NCI-H510A treated with DMSO at 0.1 percent for 48 hours (cell line): ENCODE measurements at regions not wholly inside any gene's neighbourhood (a gene's known extent, or its start where the extent isn't known, plus 50 kb on each side); places are given as distances from the start of the nearest gene placed in this dataset.
"Not testable (repeated sequence)": the region's sequence is repeated elsewhere in the genome, so short reads cannot be mapped to it uniquely, and the experiment has no call there.

Experiments
- DNase-seq: peaks from one replicate; lab custom pipeline; 2025; lab: John Stamatoyannopoulos, UW

DNA sequence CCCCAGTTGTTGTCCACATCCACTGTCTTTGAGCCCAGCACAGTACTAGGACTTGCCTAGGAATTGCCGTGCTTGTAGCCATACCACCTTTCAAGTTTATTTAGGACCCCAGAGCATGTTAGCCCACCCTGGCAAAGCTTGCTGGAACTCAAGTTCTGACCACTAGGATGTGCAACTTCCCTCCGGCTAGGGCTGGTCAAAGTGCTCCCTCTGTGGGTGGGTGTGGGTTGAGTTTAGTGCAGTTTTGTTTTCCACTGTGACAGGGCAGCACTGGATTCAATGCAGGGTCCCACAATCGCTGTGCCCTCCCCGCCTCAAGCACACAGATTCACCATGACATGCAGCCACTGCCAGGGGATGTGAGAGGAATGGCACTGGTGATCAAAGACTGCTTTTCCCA lies 96.0 kb downstream of the RASGEF1B start:
- no peak for DNase-seq

DNA sequence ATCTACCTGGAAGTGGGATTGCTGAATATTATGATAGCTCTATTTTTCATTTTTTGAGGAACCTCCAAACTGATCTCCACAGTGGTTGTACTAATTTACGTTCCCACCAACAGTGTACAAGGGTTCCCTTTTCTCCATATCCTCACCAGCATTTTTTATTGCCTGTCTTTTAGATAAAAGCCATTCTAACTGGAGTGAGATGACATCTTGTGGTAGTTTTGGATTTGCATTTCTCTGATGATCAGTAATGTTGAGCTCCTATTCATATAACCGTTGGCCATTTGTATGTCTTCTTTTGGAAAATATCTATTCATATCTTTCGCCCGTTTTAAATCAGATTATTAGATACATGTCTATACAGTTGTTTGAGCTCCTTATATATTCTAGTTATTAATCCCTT lies 101.8 kb downstream of the RASGEF1B start:
- no peak for DNase-seq

DNA sequence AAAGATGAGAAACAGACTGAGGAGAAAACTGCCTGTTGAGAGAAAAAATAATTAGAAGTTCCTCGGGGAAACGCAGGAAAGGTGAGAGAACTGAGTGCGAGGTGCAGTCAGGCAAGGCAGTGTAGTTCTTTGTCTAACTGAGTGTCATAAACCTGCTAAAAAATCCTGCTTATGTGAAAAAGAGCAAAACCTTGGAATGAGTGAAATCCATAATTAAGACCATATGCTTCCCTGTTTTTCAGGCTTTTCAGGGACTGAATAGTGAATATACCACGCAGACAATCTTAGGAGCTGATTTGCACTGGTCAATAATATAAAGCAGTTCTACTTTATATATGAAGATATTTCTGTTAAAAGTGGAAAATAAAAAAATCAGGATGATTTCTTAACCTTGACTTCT lies 104.9 kb downstream of the RASGEF1B start:
- DNase-seq, result no peak

DNA sequence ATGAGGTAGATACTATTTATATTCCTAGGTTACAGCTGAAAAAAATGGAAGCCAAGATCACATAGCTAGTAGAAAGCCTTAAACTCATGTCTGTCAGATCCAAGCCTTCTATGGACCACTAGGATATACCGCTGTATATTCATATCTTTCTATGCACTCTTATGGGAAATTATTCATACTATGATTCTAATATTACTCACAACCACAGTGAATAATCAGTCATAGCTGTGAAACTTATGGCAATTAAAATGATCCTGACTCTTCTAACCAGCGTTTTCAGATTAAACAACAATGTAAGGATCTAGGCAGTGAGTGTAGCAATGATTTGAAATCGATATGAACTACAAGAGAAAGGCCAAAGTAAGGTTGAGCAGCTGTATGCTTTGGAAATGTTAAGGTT lies 111.0 kb downstream of the RASGEF1B start:
- no peak for DNase-seq

DNA sequence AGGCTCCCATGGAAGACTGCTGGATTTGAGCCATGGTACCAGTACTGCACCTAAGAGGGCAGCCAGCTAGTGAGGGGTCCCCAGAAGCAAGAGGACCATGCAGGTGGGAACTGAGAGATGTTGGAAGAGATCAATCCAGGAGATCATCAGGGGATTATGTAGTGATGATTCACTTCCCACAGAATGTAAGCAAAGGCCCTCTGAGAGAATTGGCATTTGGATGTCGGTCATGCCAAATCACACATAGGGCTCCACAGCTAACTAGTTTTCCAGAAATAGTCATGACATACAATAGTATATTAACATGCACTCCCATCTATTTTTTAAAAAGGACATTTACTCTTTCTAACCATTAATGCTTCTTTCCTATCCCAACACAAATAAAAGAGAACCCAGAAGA lies 112.5 kb downstream of the RASGEF1B start:
- no peak for DNase-seq

DNA sequence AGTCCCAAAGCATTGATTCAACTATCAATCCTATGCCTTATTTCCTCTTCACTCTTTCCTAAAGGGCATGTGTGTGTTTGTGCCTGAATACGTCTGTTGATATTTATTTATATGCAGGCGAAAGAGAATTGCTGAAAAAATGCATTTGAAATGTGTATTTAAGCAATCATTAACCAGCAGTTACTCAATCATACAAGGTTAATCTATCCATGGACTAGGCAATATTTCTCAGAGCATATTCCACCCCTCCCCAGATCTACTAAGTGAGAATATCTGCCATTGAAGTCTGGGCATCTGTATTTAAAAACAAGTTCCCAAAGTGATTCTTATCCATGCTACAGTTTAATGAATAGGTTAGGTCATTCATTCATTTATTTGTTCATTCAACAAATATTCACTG lies 113.6 kb downstream of the RASGEF1B start:
- DNase-seq, result no peak

DNA sequence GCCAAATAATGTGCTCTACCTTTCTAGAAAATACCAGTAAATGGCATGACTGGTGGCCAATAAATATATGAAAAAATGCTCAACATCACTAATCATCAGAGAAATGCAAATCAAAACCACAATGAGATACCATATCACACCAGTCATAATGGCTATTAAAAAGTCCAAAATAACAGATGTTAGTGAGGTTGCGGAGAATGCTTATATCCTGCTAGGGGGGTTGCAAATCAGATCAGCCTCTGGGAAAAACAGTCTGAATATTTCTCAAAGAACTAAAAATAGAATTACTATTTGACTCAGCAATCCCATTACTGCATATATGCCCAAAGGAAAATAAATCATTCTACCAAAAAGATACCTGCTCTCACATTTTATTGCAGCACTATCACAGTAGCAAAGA lies 115.1 kb downstream of the RASGEF1B start:
- DNase-seq, result no peak

DNA sequence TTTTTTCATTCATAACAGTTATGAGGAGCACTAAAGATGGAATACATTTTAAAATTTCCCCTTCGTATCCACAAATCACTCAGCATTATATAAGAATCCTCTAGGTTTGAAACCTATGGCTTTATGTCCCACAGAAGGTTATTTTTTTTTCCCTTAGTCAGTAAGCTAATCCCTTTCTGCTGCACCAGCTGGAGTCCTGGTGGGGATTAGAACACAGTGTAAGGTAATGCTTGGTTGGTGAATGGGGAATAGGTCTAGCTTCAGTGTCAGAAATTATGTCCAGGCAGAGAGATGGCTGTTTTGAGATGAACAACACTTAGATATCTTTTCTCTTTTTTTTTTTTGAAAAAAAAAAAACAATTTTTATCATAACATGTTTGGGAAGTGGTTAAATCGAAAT lies 116.6 kb downstream of the RASGEF1B start:
- DNase-seq, result no peak

DNA sequence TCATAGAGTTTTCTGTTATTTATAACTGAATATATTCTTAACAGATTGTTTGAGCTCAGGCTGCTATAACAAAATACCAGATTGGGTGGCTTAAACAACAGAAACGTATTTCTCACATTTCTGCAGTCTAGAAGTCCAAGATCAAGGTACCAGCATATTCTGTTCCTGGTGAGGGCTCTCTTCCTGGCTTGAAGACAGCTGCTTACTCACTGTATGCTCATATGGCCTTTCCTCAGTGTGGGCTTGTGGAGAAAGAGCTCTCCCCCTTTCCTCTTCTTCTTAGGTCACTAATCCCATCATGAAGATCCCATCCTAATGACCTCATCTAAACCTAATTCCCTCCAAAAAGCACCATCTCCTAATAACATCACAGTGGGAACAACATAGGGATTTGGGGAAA lies 117.8 kb downstream of the RASGEF1B start:
- no peak for DNase-seq

DNA sequence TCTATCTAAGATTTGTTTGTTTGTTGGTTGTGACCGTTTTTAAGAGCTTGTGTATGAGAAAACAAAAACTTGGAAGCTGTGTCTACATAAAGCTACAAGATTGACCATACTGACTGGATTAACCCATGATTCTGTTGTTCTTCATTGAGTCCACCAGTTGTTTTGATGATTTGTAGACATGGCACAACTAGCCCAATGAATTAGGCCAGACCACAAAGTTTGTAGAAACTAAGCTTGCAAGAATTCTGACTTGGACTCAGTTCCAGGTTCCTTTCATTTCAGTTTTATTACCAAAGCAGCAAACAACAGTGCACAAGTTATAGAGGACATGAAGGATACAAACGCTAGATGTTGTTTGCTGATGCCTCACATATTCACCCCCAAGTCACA lies 119.3 kb downstream of the RASGEF1B start:
- DNase-seq, result no peak

DNA sequence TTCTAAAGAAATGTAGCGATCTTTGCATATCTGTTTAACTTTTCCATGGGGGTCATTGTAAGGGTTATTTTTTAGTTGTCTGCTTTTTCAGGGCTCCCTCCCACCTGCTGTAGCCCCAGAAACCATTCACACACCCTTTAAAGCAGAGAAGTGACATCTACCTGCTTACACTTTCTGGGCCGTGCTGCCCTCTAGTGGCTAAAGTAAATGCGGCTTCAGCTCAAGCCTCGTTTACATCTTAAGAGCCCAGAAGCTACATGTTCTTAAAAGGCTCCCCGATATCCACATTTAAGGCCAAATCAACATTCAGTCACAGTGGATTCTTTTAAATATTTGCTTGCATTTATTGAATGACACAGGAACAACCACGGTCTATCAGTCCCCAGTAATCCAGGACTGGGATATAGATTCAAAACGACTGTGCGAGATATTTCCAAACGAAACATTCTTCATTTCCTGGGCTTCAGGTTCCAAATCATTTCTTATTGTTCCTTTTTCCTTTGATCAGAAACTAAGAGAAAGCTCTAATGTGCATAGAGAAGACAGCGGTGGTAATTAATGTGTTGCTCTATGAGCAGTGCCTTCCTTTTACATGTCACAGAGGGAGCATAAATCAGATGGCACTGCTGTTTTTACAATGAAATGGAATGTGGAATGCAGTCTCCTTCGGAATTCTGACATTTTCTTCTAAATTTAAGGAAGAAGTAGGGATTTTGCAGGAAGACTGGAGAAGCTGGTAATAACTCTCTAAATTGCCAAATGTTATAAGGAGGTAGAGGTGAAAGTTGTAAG lies 119.9 kb downstream of the RASGEF1B start:
- DNase-seq, result peak; percentile 58

DNA sequence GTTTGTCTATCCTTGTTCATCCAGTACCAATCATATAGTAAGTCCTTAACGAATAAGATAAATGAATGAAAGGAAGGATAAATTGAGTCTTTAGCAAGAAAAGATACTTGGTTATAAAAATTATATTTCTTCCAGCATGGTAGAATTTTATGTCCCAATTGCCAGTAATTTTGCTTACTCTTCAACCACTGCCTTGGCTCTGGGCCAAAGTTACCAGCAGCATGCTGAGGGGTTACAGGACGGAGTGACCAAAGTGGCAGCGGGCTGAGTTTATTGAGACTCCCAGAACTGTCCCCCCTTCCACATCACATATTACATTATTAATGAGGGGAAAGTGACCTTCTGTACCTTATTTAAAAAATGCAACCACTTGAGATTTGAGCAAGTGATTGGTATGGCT lies 121.7 kb downstream of the RASGEF1B start:
- no peak for DNase-seq

DNA sequence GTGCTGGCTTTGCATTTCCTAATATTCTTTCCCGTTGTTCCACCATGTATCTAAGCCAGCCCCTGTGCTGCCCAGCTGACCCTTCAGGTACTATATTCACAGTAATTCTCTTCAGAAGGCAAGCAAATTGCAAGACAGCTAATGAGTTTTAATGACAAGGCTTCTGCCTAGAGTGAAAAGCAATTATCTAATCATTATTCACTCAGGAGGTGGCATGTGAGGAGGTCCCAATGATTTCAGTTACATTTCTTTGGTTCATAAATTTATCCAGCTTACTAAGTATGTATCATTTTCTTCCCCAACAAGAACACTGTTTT lies 123.0 kb downstream of the RASGEF1B start:
- no peak for DNase-seq

DNA sequence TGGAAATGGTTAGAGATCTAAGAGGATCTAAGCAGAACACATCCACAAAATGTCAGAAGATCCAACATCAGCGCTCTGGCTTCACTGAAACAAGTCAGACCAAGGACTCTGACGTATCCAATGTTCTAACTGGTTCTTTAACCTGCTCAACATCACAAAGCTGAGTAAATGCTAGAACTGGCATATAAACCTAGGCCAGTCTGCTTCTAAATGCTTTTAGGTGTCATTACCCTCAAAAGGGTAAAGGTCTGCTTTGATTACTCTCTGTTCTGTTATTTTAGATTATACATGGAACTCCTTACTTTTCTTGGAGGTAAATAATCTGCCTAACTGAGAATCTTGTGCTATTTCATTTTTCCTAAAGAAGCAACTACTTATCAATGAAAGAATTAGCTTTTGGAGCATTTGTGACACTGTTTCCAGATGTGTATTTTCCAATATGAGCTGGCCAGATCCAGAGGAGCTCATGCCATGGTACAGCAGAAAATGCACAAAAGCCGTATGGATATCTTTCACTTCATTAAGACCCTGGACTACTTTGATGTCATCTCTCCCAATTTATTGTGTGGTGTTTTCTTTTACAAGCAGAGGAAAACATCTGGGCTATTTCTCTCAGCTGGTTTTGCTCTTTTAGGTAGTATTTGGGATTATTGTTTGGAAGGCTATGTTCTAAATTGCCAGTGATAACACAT lies 123.5 kb downstream of the RASGEF1B start:
- DNase-seq, result no peak

DNA sequence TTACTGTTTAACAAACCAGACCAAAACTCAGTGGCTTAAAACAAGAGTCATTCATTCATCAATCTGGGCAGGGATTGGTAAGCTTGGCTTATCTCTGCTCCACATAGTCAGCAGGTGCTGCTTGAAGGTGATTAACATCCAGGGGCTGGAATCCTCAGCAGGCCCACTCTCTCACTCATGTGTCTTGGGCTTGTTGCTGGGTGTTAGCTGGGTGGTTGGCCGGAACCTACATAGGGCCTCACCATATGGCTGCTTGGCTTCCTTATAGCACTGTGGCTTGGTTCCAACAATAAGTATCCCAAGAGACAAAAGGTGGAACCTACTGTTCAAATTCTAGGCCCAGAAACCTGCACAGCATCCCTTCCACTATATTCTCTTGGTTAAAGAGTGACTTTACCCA lies 125.0 kb downstream of the RASGEF1B start:
- DNase-seq, result no peak

DNA sequence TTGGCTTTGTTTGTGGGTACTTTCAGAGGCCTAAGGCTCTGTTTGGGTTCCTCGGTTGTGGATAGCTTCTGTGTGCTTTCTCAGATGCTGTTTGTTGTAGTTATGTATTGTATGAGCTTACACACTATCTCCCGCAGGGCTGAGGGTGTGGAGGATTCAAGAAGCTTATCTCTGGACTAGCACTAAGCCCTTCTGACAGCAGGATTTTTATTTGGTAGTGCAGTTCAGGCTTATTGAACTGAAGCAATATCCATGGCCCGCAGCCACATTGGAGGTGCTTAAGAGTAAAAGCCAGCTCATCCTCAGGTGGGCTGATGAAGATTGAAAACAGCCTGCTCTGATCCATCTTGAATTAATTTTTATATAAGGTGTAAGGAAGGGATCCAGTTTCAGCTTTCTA lies 128.2 kb downstream of the RASGEF1B start:
- DNase-seq, result no peak

DNA sequence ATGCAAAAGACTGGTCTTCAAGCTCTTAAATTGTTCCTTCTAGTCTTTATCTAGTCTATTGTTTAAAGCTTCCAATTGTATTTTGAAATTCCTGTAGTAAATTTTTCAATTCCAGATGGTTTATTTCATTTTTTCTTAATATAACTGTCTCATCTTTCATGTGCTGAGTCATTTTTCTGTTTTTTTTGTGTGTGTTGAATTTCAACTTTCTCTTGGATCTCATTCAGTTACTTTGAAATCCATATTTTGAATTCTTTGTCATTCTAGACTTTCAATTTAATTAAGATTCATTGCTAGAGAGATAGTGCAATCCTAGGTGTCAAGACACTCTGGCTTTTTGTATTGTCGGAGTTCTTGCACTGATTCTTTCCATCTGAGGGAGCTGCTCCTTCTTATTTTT lies 128.0 kb upstream of the PRKG2 start:
- DNase-seq, result no peak

DNA sequence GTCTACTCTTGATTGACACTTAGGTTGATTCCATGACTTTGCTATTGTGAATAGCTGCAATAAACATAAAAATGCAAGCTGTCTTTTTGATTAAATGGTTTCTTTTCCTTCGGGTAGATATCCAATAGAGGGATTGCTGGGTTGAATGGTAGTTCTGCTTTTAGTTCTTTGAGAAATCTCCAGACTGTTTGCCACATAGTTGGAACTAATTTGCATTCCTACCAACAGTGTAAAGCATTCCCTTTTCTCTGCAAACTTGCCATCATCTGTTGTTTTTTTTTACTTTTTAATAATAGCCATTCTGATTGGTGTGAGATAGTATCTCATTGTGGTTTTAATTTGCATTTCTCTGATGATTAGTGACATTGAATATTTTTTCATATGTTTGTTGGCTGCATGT lies 122.2 kb upstream of the PRKG2 start:
- no peak for DNase-seq

DNA sequence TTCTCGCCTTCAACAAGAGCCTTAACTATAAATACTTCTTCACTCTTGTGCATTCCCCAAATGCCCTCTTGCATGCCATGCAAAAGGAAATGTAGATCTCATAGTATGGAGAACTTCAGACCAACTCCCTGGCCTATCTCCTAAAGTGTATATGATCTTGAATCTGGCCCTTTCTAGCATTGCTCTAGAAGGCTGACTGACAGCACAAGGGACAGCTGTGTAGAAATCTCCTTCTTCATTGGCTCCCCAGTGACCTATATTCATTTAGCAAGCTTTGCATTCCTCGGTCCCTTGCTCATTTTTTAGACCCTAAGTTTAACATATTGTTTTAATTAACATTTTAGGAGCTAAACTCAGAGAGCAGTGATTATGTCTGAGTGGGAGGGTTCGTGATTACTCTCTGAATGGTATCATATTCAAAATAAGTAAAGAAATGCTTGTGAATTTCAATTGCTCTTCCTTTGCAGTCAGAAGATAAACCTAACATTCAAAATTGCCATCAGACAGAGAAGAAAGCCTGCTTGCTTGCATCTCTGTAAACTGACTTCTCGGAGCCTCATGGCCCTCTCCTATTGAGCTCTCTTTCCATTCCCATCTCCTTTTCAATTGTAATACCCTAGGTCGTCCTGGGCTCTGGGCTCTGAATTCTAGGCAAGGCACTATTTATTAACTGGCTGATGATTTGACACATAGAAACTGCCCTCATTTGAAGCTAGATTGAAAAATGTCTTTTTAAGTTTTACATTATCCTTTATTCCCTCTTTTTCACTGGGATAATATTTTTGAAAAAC lies 120.3 kb upstream of the PRKG2 start:
- no peak for DNase-seq

DNA sequence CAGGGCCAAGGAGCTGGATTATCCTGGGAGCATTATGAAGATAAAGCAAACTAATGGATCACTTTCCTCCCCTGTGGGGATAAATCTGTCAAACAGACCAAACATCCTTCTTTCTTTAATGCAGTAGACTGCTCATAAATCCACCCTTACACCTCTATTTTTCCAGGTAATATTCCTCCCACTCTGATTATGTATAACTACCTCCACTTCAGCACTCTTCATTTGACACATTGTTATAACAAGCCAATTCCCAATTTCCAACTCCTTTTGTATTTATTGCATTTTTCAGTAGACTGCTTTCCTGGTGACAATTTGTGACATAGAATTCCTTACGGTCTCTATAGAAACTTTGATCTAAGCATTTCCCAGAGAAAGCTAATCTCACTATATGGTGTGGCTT lies 115.0 kb upstream of the PRKG2 start:
- no peak for DNase-seq

DNA sequence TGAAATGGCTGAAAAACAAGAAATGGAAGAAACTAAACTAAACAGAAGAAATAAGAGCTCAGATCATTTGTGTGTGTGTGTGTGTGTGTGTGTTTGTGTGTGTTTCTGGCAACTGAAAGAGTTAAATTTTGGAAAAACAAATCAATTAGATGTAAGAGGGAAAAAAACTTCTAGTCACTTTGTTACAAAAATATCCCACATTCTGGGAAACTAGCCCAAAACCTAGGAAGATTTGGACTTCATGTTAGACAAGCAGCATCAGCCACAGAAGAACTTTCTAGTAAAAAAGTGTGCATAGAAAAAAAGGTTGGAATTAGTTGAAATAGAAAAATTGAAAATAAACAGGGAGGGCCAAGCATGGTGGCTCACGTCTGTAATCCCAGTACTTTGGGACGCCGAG lies 111.6 kb upstream of the PRKG2 start:
- no peak for DNase-seq

DNA sequence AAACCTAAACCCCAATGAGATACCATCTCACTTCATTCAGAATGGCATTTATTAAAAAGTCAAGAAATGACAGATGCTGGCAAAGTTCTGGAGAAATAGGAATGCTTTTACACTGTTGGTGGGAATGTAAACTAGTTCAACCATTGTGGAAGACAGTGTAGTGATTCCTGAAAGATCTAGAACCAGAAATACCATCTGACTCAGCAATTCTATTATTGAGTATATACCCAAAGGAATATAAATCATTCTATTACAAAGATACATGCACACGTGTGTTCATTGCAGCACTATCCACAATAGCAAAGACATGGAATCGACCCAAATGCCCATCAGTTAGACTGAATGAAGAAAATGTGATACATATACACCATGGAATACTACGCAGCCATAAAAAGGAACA lies 109.6 kb upstream of the PRKG2 start:
- not testable (repeated sequence) for DNase-seq

DNA sequence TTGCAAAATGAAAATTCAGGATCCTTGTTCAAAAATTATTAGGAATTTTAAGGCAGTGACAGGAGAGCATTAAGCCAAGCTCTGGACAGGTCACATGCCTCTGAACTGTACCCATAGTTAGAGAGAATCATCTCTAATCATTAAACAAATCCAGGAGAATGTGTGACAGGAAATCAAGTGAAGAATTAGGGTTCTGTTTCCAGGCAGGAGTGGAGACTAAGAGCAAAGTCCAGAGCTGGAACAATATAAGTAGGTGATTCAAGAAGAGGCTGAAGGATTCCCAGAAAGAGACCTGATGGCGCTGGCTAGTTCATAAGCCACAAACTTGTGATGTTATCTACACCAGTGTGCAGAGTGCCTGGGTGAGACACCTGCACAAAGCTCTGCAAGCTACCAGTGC lies 104.6 kb upstream of the PRKG2 start:
- no peak for DNase-seq
